HepG2 (cell line): ENCODE measurements at regions not wholly inside any gene's neighbourhood (a gene's known extent, or its start where the extent isn't known, plus 50 kb on each side); places are given as distances from the start of the nearest gene placed in this dataset.

Experiments used
- ATAC-seq: fragments of 200-7000 bp; cut with Tn5 transposase; 3 replicates; pipeline ENCODE4 v1.9.1; 2020; ENCODE audit warnings: mild to moderate bottlenecking, moderate library complexity
- BruUV-seq: library from RNA; stranded (reverse); fragments of 400-500 nt; replicated peaks from 2 replicates; lab custom pipeline; 2021; lab: Mats Ljungman, UMichigan
- CTCF ChIA-PET: fragments of 300-600 bp; formaldehyde crosslinking; extraction: SDS; loops from one replicate; lab custom pipeline; 2021; ENCODE audit warnings: low total read pairs, inconsistent platforms, low intra/inter-chr PET ratio; lab: Yijun Ruan, JAX
- POLR2A ChIA-PET: fragments of 350-600 bp; sonication (Branson Sonifier 250); formaldehyde crosslinking; loops from one replicate; lab custom pipeline; 2020; ENCODE audit warnings: antibody characterized with exemption, inconsistent platforms; lab: Yijun Ruan, JAX
- DNase-seq: peaks from one replicate; pipeline ENCODE4 v3.0.0-alpha.2; 2015; ENCODE audit warnings: low spot score
- FAIRE-seq: peaks from 3 replicates; lab custom pipeline; 2011; peaks lifted over from hg19 to GRCh38; lab: Jason Lieb, UNC
- H2AFZ ChIP-seq: one replicate; pipeline ENCODE4 v1.6.1; 2011; ENCODE audit warnings: low read length, inconsistent platforms
- H3K27ac ChIP-seq: fragments of 300-600 bp; 3 replicates; pipeline ENCODE4 v1.8.0; 2011; ENCODE audit warnings: mixed run types, mild to moderate bottlenecking, mixed read lengths, low read length, inconsistent platforms; ENCODE audit not compliant: insufficient read depth; ENCODE audit errors: extremely low read length
- H3K27me3 ChIP-seq, 2 experiments: fragments of 200-600 bp in 1 of 2; 2 replicates in 1 of 2; 3 replicates in 1 of 2; pipeline versions ENCODE4 v1.6.0 to v1.8.0; 2011; ENCODE audit warnings: low read length in 2 of 2, mild to moderate bottlenecking in 2 of 2, moderate library complexity in 2 of 2, inconsistent platforms in 1 of 2; ENCODE audit not compliant: insufficient read depth in 2 of 2, control insufficient read depth in 1 of 2
- H3K36me3 ChIP-seq, 2 experiments: fragments of 200-600 bp in 1 of 2; replicated peaks in 1 of 2; 2 replicates in 1 of 2; 3 replicates in 1 of 2; pipeline versions ENCODE4 v1.5.1 to v1.8.0; 2011; ENCODE audit warnings: low read length in 2 of 2, inconsistent platforms in 1 of 2; ENCODE audit not compliant: insufficient read depth in 2 of 2, control insufficient read depth in 1 of 2
- H3K4me1 ChIP-seq: 2 replicates; pipeline ENCODE4 v1.5.1; 2012; ENCODE audit warnings: low read length, inconsistent platforms; ENCODE audit not compliant: insufficient read depth
- H3K4me2 ChIP-seq: 2 replicates; pipeline ENCODE4 v1.6.0; 2011; ENCODE audit warnings: low read depth, low read length, inconsistent platforms
- H3K4me3 ChIP-seq, 3 experiments: fragments of 200-600 bp in 1 of 3; sonication (generic), shearing (Covaris generic) in 1 of 3; replicated peaks in 1 of 3; 2 replicates each; pipeline ENCODE4 v1.5.1; 2011 to 2016; ENCODE audit warnings: low read length in 3 of 3, inconsistent platforms in 2 of 3, low read depth in 2 of 3, mild to moderate bottlenecking in 2 of 3, control low read depth in 1 of 3, mixed read lengths in 1 of 3; ENCODE audit not compliant: insufficient read depth in 1 of 3
- H3K79me2 ChIP-seq: one replicate; pipeline ENCODE4 v1.6.1; 2011; ENCODE audit warnings: low read length, inconsistent platforms; ENCODE audit not compliant: insufficient read depth
- H3K9ac ChIP-seq: 2 replicates; pipeline ENCODE4 v1.6.0; 2011; ENCODE audit warnings: mild to moderate bottlenecking, low read depth, low read length, inconsistent platforms; ENCODE audit not compliant: insufficient read depth
- H3K9me3 ChIP-seq: 2 replicates; pipeline ENCODE4 v1.5.1; 2012; ENCODE audit warnings: mild to moderate bottlenecking, low read length
- H4K20me1 ChIP-seq: 2 replicates; pipeline ENCODE4 v1.6.0; 2011; ENCODE audit warnings: inconsistent platforms, mild to moderate bottlenecking, low read length, moderate library complexity; ENCODE audit not compliant: insufficient read depth
- CC2D1A ChIP-seq: sonication (generic); formaldehyde crosslinking; IDR thresholded peaks from 2 replicates; pipeline ENCODE4 v1.8.1; 2023; ENCODE audit warnings: mild to moderate bottlenecking, missing genetic modification reagents
- KIAA2018 ChIP-seq: sonication (generic); formaldehyde crosslinking; IDR thresholded peaks from 2 replicates; pipeline ENCODE4 v1.5.0; 2020; ENCODE audit warnings: mild to moderate bottlenecking, missing genetic modification reagents, borderline replicate concordance
- ZBTB10 ChIP-seq: sonication (generic); formaldehyde crosslinking; IDR thresholded peaks from 2 replicates; pipeline ENCODE4 v1.4.0; 2020; ENCODE audit warnings: missing genetic modification reagents, borderline replicate concordance
- WGBS: methylation state at CpG from one replicate; pipeline ENCODE4 v1.1.6; 2017; ENCODE audit warnings: low lambda C conversion rate; 5-methylcytosine and 5-hydroxymethylcytosine counted together
- in situ Hi-C: cut with HindIII; loops from 2 replicates; pipeline ENCODE4 v1.10.0; 2017; ENCODE audit warnings: low pct_unique_long_range_greater_than_20kb; ENCODE audit not compliant: extremely low pct_ligation_motif_present
- intact Hi-C: fragments of 100-400 bp; cut with micrococcal nuclease; formaldehyde crosslinking; loops from one replicate; pipeline ENCODE4 v1.10.0; 2022; ENCODE audit not compliant: unreplicated experiment
- TF ChIP-seq, protein P1 (sequence below): sonication (generic); formaldehyde crosslinking; IDR thresholded peaks from 2 replicates; pipeline ENCODE4 v1.5.0; 2020; ENCODE audit warnings: mild to moderate bottlenecking, missing genetic modification reagents

DNA sequence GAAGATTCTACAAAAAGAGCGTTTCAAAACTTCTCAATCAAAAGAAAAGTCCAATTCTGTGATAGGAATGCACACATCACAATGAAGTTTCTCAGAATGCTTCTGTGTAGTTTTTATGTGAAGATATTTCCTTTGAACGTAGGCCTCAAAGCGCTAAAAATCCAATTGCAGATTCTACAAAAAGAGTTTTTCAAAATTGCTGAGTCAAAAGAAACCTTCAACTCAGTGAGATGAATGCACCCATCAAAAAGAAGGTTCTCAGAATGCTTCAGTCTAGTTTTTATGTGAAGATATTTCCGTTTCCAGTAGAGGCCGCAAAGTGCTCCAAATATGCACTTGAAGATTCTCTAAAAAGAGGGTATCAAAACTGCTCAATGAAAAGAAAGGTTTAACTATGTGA lies 319.7 kb upstream of the DEFB115 start (continued):
- TF ChIP-seq CC2D1A (no peak), ZBTB10 (CRISPR knock-in tag) (no peak)

DNA sequence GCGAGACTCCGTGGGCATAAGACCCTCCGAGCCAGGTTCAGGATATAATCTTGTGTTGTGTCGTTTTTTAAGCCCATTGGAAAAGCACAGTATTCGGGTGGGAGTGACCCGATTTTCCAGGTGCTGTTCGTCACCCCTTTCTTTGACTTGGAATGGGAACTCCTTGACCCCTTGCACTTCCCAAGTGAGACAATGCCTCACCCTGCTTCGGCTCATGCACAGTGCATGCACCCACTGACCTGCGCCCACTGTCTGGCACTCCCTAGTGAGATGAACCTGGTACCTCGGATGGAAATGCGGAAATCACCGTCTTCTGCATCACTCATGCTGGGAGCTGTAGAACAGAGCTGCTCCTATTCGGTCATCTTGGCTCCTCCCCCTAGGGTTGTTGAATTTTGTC lies 307.7 kb upstream of the DEFB115 start:
- in situ Hi-C loops (no loop called here), intact Hi-C loops (no loop called here)
- DNase-seq (no peak), ATAC-seq (no peak), FAIRE-seq (no peak)
- Histone ChIP-seq H2AFZ (no peak overlapping the region), H3K79me2 (no peaks in the 10 kb centered on the region), H3K4me3 (no peak overlapping the region), H3K27ac (no peak overlapping the region), H3K4me1 (no peaks in the 10 kb centered on the region), H4K20me1 (no peaks in the 10 kb centered on the region), H3K27me3 (no peaks in the 10 kb centered on the region), H3K4me2 (no peak overlapping the region), H3K9me3 (peaks cover 61% of the 10 kb centered on the region), H3K36me3 (no peaks in the 10 kb centered on the region), H3K9ac (no peak overlapping the region)
- POLR2A ChIA-PET: no interaction called here
- WGBS: 29% methylated on average over 13 of the region's 13 CpGs
- CTCF ChIA-PET: no interaction called here
- BruUV-seq: no TSS peak
- TF ChIP-seq, protein P1, sequence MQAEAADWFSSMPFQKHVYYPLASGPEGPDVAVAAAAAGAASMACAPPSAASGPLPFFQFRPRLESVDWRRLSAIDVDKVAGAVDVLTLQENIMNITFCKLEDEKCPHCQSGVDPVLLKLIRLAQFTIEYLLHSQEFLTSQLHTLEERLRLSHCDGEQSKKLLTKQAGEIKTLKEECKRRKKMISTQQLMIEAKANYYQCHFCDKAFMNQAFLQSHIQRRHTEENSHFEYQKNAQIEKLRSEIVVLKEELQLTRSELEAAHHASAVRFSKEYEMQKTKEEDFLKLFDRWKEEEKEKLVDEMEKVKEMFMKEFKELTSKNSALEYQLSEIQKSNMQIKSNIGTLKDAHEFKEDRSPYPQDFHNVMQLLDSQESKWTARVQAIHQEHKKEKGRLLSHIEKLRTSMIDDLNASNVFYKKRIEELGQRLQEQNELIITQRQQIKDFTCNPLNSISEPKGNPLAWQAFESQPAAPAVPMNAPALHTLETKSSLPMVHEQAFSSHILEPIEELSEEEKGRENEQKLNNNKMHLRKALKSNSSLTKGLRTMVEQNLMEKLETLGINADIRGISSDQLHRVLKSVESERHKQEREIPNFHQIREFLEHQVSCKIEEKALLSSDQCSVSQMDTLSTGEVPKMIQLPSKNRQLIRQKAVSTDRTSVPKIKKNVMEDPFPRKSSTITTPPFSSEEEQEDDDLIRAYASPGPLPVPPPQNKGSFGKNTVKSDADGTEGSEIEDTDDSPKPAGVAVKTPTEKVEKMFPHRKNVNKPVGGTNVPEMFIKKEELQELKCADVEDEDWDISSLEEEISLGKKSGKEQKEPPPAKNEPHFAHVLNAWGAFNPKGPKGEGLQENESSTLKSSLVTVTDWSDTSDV: no peak
- no peak for TF ChIP-seq KIAA2018
